GM12891 (cell line): ENCODE measurements at regions not wholly inside any gene's neighbourhood (a gene's known extent, or its start where the extent isn't known, plus 50 kb on each side); places are given as distances from the start of the nearest gene placed in this dataset.

ENCODE experiments used
- POLR2A ChIP-seq: IDR thresholded peaks from 2 replicates; pipeline ENCODE4 v1.6.1; 2011; ENCODE audit warnings: low read depth, low read length, control low read depth
- POLR2AphosphoS5 ChIP-seq: IDR thresholded peaks from 2 replicates; pipeline ENCODE4 v1.6.1; 2011; ENCODE audit warnings: low read depth, low read length, control low read depth
- TAF1 ChIP-seq: IDR thresholded peaks from 2 replicates; pipeline ENCODE4 v1.6.1; 2011; ENCODE audit warnings: low read depth, low read length, control low read depth

DNA sequence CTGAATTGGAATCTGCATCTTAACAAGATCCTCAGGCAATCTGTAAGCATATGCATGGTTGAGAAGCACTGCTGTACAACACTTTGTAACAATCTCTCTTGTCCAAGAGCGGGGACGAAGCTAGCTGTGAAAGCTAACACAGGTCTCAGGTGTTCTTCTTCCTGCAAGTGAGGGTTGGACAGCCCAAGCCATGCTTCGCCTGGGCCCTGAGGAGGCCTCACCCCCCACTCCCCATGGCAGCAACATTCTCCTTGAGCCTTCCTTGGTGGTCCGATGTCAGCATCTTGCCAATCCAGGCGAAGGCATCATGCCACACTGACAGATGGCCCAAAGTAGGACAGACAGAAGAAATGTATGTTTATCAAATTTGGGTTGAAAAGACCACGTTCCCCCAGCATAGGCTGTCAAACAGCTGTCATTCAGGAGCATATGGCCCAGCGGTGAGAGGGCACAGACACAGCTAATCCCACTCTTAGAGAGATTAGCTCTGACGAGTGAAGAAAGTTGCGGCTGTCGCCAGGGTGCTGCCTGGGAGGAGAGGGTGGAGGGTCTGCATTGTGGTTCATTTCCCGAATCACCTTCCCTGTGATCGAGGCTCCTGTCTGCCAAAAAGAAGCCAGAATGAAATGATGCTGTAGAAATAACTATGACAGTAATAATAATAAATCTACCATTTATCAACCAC lies 344.7 kb downstream of the MYCN start:
- TF ChIP-seq POLR2A, result no peak
- TF ChIP-seq POLR2AphosphoS5, result no peak
- TF ChIP-seq TAF1, result no peak
